GM21825 (cell line): ENCODE measurements at regions not wholly inside any gene's neighbourhood (a gene's known extent, or its start where the extent isn't known, plus 50 kb on each side); places are given as distances from the start of the nearest gene placed in this dataset.
A peak's percentile ranks its signal among the peaks of the same experiment; 100 is the strongest.

ENCODE experiments used
- ATAC-seq: cut with Tn5 transposase; IDR thresholded peaks from one replicate; pipeline ENCODE4 v1.9.1; 2021; ENCODE audit warnings: mild to moderate bottlenecking, moderate library complexity; ENCODE audit not compliant: unreplicated experiment

- no peak for ATAC-seq
These were observed 315.2 kb downstream of the BLID start for GRCh38 chr11:121800731-121801393.

DNA sequence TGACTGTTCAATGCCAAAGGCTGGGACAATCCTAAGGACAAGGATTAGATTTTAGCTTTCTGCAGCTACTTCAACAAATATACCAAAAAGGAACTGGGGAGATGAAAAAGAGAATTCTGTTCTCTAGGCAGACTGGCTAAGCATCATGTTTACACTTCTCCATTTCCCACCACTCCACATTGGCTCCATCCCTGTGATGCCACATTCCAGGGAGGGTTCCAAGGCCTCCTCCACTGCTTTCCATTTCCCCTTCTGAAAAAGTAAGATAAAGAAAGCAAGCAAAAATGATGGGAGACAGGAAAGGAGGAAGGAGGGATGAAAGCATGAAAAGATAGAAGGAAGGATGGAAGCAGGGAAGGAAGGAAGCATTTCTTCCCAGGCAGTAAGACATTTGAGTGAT lies 315.8 kb downstream of the BLID start:
- no peak for ATAC-seq

- no peak for ATAC-seq
These were observed 318.5 kb downstream of the BLID start for GRCh38 chr11:121797496-121797895.

DNA sequence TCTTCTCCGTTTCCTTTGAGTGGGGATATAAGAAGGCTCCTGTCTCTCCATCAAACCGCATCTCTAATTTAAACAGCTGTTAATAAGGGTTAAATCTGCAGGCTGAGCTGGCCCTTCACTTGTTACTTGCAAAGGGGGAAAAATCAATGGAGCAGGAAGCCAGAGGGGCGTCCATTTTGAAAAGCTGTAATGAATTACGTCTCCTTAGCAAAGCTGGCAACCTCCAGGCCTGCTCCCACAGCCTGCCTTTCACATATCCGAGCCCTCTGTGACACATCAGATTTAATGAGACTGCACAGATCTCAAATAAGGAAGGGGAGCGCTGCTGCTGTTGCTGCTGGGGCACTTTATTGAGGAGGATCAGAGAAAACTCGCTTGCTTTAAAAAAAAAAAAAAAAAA lies 320.8 kb downstream of the BLID start:
- no peak for ATAC-seq

DNA sequence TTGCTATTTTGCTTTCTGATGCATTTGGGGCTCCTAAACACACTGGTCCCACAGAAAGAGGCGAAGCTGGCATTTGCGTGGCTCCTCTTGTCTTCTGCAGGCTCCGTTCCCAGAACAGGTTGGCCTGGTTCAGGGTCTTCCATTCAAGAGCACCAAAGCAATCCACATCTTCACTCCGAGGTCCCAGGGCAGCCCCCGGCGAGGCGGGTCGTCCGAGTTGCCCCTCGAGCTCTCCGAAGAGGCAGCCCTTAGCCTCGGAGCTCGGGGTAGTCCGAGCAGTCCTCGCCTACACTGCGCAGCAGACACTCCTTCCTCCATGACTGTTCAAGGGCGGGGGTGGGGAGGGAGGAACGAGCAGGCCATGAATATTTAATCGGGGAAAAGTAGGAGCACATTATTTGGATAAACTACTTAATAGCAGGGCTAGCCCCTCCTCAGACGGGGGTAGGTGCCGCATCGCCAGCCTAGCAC lies 321.3 kb downstream of the BLID start:
- ATAC-seq, result no peak

- ATAC-seq, result no peak
These were observed 322.1 kb downstream of the BLID start for GRCh38 chr11:121793916-121794315.

- no peak for ATAC-seq
These were observed 322.7 kb downstream of the BLID start for GRCh38 chr11:121793291-121793690.

- no peak for ATAC-seq
These were observed 323.8 kb downstream of the BLID start for GRCh38 chr11:121792185-121792584.

- ATAC-seq, result no peak
These were observed 325.6 kb downstream of the BLID start for GRCh38 chr11:121790430-121790829.

DNA sequence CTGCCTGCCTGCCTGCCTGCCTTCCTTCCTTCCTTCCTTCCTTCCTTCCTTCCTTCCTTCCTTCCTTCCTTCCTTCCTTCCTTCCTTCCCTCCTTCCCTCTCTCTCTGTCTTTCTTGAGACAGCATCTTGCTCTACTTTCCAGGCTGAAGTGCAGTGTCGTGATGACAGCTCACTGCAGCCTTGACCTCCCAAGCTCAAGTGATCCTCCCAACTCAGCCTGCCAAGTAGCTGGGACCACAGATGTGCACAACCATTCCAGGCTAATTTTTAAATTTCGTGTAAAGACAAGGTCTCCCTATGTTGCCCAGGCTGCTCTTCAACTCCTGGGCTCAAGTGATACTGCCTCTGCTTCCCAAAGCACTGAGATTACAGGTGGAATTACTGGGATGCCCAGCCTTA lies 328.2 kb upstream of the SORL1-AS1 start:
- ATAC-seq, result no peak

- no peak for ATAC-seq
These were observed 324.3 kb upstream of the SORL1-AS1 start for GRCh38 chr11:121777056-121777455.

DNA sequence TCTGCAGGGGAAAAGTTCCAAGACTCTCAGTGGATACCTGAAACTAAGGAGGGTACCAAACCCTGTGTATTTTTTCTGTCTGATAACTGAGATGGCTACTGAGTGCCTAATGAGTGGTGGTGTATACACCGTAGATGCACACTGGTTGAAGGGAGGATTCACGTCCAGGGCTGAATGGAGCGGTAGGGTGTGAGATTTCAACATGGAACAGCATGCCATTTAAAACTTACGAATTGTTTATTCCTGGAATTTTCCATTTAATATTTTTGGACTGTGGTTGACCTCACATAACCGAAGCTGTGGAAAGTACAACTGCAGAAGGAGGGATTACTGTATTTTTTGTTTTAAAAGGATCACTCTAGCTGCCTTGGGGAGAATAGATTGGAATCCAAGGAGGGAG lies 322.5 kb upstream of the SORL1-AS1 start:
- ATAC-seq, result no peak

DNA sequence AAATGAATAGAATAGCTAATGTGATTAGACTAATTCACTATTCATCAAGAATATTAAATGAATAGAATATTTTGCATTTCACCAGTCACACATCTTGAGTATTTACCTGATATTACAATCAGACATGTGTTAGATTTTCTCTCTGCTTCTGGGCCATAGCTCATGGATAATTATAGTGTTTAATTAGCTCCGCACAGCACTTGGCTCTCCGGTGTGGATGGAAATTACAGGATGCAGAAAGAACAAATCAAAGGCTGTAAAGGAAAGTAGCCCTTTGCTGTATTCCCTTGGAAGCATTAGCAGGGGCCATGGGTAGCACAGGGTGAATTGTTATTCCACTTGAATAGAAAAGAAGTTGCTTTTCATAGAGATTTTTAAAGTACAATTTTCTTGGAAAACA lies 320.3 kb upstream of the SORL1-AS1 start:
- no peak for ATAC-seq

DNA sequence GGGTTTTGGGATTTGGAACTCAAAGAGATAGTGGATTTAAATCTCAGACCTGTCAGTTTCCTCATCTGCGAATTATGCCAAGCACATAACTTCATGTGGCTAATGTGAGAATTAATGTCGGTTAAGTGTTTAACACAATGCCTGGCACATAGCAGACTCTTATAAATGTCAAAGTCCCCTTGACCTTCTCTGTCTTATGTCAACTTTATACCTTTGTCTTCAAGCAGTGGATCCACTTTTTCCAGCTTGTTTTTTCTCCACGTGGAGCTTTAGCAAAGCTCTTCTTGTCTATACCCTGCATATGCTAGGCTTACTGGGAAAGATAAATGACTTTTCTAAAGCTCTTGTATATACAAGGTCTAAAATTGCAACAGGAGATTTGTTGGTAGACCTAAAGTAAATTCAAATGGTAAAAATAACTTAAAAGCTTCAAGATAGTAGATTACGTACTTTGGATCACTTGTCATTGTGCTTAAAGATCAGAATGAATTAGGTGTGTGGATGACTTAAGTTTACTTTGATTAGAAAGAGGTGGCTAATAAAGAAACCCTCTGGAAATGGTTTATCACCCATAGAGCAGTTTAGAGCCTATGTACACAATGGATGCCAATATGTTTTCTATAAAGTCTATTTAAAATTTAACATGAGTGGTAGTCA lies 318.3 kb upstream of the SORL1-AS1 start:
- no peak for ATAC-seq

DNA sequence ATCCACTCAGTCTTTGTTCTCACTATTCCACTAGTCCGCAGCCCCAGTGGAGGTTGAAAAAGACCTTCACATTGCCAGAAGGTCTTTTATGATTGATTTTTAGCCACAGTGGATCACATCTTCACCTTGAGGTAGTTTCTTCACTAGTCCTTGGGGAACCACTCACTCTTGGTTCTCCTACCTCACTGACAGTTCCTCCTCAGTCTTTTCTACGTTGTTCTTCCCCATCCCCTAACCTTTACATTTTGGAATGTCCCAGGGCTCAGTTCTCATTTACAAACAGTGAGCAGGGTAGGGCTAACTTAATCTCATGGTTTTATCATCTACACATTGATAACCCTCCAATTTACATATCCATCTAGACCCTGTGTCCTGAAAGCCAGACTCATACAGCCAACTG lies 316.4 kb upstream of the SORL1-AS1 start:
- no peak for ATAC-seq

GRCh38 chr11:121767433-121767832 lies 314.7 kb upstream of the SORL1-AS1 start:
- peak; percentile 74 for ATAC-seq

DNA sequence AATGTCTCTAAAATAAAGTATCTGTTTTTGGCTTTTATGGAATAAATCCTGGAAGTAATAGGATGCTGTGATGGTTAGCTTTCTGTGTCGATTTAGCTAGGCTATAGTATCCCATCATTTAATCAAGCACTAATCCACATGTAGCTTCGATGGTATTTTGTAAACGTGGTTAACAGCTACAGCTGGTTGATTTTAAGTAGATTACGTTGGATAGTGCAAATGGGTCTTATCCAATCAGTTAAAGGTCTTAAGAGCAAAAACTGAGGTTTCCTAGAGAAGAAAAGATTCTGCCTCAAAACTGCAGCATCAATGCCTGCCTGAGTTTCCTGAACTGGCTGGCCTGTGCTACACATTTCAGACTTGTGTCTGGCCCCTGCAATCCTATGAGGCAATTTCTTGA lies 314.2 kb upstream of the SORL1-AS1 start:
- no peak for ATAC-seq

DNA sequence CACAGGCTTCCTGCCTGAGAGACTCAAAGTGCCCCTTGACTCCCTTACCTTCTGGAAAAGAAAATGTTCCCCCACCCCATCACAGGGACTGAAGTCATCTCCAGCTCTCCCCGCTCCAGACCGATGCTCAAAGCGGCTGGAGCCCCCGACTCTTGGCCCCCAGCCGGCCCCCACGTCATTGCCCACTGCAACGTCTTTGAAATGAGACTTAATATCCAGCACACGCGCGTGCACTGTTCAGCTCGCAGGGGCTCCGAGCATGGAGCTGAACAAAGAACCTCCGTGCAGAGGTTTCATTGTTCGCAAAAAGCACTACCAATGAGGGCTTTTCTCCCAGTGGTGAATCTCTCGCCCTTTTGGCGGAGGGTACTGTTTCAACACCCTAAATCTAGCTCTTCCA lies 313.4 kb upstream of the SORL1-AS1 start:
- no peak for ATAC-seq

GRCh38 chr11:121763526-121763925 lies 310.8 kb upstream of the SORL1-AS1 start:
- ATAC-seq, result peak; percentile 73

GRCh38 chr11:121762820-121763219 lies 310.1 kb upstream of the SORL1-AS1 start:
- no peak for ATAC-seq

GRCh38 chr11:121761186-121761585 lies 308.4 kb upstream of the SORL1-AS1 start:
- ATAC-seq, result no peak

DNA sequence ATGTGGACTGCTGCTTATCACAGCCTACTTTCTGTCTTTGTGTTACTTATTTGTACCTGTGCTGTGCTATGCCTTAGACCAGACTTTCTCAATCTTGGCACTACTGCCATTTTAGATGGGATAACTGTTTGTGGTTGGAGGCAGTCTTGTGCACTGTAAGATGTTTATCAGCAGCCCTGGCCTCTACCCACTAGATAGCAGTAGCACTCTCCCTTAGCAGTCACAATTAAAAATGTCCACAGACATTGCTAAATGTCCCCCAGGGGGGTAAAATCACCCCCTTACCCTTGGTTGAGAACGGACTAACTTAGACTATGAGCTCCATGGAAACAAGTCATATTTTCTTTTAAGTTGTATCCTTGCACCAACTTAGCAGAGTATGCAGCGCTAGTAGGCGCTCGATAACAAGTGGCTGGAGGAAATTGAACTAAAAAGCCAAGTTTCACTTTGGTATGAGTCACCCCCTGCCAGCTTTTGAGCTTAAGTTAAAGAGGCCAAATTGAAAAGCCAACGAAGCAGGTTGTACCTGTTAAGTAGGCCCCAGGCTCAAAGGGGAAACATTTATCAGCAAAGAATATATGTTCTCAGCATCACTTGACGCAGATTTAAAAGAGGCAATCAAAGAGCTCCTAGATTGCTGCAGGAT lies 304.8 kb upstream of the SORL1-AS1 start:
- ATAC-seq, result no peak
